ENCODE measurements at regions not wholly inside any gene's neighbourhood (a gene's known extent, or its start where the extent isn't known, plus 50 kb on each side); places are given as distances from the start of the nearest gene placed in this dataset.
A peak's percentile ranks its signal among the peaks of the same experiment; 100 is the strongest.

DNA sequence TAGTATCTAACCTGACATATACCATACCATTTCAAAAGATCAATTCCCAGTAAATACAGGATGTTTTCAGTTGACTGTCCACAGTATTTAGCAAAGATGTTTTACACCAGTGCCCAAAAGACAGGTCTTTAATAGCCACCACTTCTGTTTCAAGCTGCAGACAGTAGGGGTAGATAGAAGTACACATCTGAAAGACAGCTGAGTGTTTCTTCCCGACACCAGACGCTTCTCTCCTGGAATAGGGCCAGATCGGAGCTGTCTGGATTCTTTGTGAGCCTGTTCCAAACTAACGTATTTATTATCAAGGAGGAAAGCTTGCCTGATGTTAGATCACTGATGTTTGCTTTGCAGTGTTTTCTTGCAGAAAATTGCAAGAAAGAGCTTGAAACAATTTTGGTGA is 136.1 kb upstream of the RBMS3 start:
- H4K5ac ChIP-seq (ENCODE audit: insufficient read length, low read depth, low read length), result no peak overlapping the region
- no peak overlapping the region for H3K56ac ChIP-seq (replicated peaks; ENCODE audit: insufficient read length, low read depth, low read length)
- ChIA-PET CTCF (ENCODE audit: partially characterized antibody) (interaction anchor here (0.5 to 1.7 kb wide), 3 partner anchors 8 to 1583 kb away, joined by 3 to 5 read pairs (median 4); no protein-coding TSS in a partner anchor), POLR2A (ENCODE audit: partially characterized antibody) (no interaction called here)
- H3K79me1 ChIP-seq (ENCODE audit: low read depth, low read length), result no peaks in the 10 kb centered on the region
- no peaks in the 10 kb centered on the region for H3K23me2 ChIP-seq (ENCODE audit: low read depth, low read length)
- H3K23ac ChIP-seq (ENCODE audit: insufficient read length), result no peak overlapping the region
- H4K20me1 ChIP-seq (replicated peaks in 1 of 2; ENCODE audit: control insufficient read depth in 1 of 2, insufficient read depth in 2 of 2, low read length in 2 of 2), result no peaks in the 10 kb centered on the region
- no peak overlapping the region for H3K14ac ChIP-seq (ENCODE audit: insufficient read length)
- H2BK120ac ChIP-seq (replicated peaks; ENCODE audit: low read depth, low read length), result no peak overlapping the region
- H3K18ac ChIP-seq (ENCODE audit: extremely low read depth, low read length), result no peak overlapping the region
- no peak overlapping the region for H3K9ac ChIP-seq (replicated peaks in 1 of 4; ENCODE audit: extremely low read depth in 1 of 4, low read depth in 3 of 4, low read length in 3 of 4)
- no peak overlapping the region for H4K91ac ChIP-seq (replicated peaks; ENCODE audit: insufficient read length, low read length)
- H3K27ac ChIP-seq (ENCODE audit: low read depth, low read length), result no peak overlapping the region
- TF ChIP-seq RAD21 (IDR thresholded peaks at IDR 0.05 in 1 of 2, conservative IDR thresholded peaks at IDR 0.05 in 1 of 2; ENCODE audit: low read depth in 2 of 2, low read length in 2 of 2) (peak; percentile 33 to 37; a peak in 3 of 4 replicates), GABPA (IDR thresholded peaks at IDR 0.05; ENCODE audit: borderline replicate concordance, insufficient read depth, low read length) (no peak), SIN3A (conservative IDR thresholded peaks at IDR 0.05 in 1 of 2, IDR thresholded peaks at IDR 0.05 in 1 of 2; ENCODE audit: low read depth in 1 of 2, low read length in 2 of 2) (no peak)
- no peaks in the 10 kb centered on the region for H3K36me3 ChIP-seq (ENCODE audit: control insufficient read depth in 2 of 4, insufficient read depth in 4 of 4, low read length in 3 of 4)
- H3K9me3 ChIP-seq (ENCODE audit: insufficient read depth in 2 of 2, low read depth in 1 of 2, low read length in 1 of 2), result no peaks in the 10 kb centered on the region
- no peaks in the 10 kb centered on the region for H3K27me3 ChIP-seq (replicated peaks in 1 of 4; ENCODE audit: control insufficient read depth in 3 of 4, extremely low read depth in 1 of 4, insufficient read depth in 3 of 4, low read length in 3 of 4)
- H3K4ac ChIP-seq (replicated peaks; ENCODE audit: insufficient read length, low read depth, low read length), result no peak overlapping the region
- no peak overlapping the region for H3K4me2 ChIP-seq (ENCODE audit: insufficient read depth in 1 of 2, low read depth in 2 of 2, low read length in 2 of 2)
- no peak overlapping the region for H4K8ac ChIP-seq (ENCODE audit: extremely low read depth, insufficient read depth, low read length)
- no peak for FAIRE-seq
- no peak overlapping the region for H3K4me3 ChIP-seq (ENCODE audit: extremely low read depth in 1 of 4, insufficient read depth in 2 of 4, low read depth in 3 of 4, low read length in 4 of 4)
- peaks cover 0 to 9% (median 4%) of the 10 kb centered on the region in 4 experiments; a peak in 3 of 7 replicates for H3K4me1 ChIP-seq (replicated peaks in 1 of 4; ENCODE audit: control insufficient read depth in 3 of 4, insufficient read depth in 4 of 4, low read length in 3 of 4)
- H2BK5ac ChIP-seq (ENCODE audit: low read depth, low read length), result no peak overlapping the region
- no peak overlapping the region for H2BK15ac ChIP-seq (ENCODE audit: low read length)
- no peak overlapping the region for H2BK20ac ChIP-seq (ENCODE audit: low read length)
- no peak overlapping the region for H2AK5ac ChIP-seq (ENCODE audit: low read depth, low read length)
- whole genome bisulfite sequencing, 2 experiments (ENCODE audit: extremely low coverage in 1 of 2, insufficient coverage in 1 of 2, insufficient read length in 1 of 2, insufficient replicate concordance in 2 of 2, low coverage in 1 of 2, low lambda C conversion rate in 2 of 2, missing lambda C conversion rate in 1 of 2), result 86% methylated on average over 4 of the region's 4 CpGs; no CpG with 5 or more reads in 1 of the 2 experiments
- DNase-seq (ENCODE audit: low read depth in 1 of 2, low spot score in 2 of 2), result no peak
- no peak overlapping the region for H2AFZ ChIP-seq (ENCODE audit: low read length)
- H3K79me2 ChIP-seq (ENCODE audit: control insufficient read depth in 1 of 2, insufficient read depth in 2 of 2, low read length in 2 of 2), result no peaks in the 10 kb centered on the region
- no peak overlapping the region for H2BK12ac ChIP-seq (ENCODE audit: low read depth, low read length)

Data from H1 (cell line).